ENCODE measurements at regions not wholly inside any gene's neighbourhood (a gene's known extent, or its start where the extent isn't known, plus 50 kb on each side); places are given as distances from the start of the nearest gene placed in this dataset.

- peak; percentile 69 to 89 for DNase-seq (ENCODE audit: low read depth in 1 of 2, low spot score in 1 of 2)
- TF ChIP-seq JUND (IDR thresholded peaks at IDR 0.05; ENCODE audit: low read depth) = no peak
- in situ Hi-C loops (cut with HindIII; ENCODE audit: low pct_unique_long_range_greater_than_20kb, low sequenced_read_pairs) = no loop called here
Observed at GRCh38 chr12:98397323-98398105, 117.9 kb upstream of the TMPO start.

GRCh38 chr12:98399532-98399931 lies 115.9 kb upstream of the TMPO start:
- no peak for DNase-seq (ENCODE audit: low read depth in 1 of 2, low spot score in 1 of 2)
- TF ChIP-seq JUND (IDR thresholded peaks at IDR 0.05; ENCODE audit: low read depth) = no peak
- in situ Hi-C loops (cut with HindIII; ENCODE audit: low pct_unique_long_range_greater_than_20kb, low sequenced_read_pairs) = no loop called here

GRCh38 chr12:98401427-98401826 lies 114.0 kb upstream of the TMPO start:
- no peak for DNase-seq (ENCODE audit: low read depth in 1 of 2, low spot score in 1 of 2)
- in situ Hi-C loops (cut with HindIII; ENCODE audit: low pct_unique_long_range_greater_than_20kb, low sequenced_read_pairs) = no loop called here
- TF ChIP-seq JUND (IDR thresholded peaks at IDR 0.05; ENCODE audit: low read depth) = no peak

- DNase-seq (ENCODE audit: low read depth in 1 of 2, low spot score in 1 of 2) = no peak
- in situ Hi-C loops (cut with HindIII; ENCODE audit: low pct_unique_long_range_greater_than_20kb, low sequenced_read_pairs) = no loop called here
- TF ChIP-seq JUND (IDR thresholded peaks at IDR 0.05; ENCODE audit: low read depth) = no peak
Observed at GRCh38 chr12:98402091-98402490, 113.3 kb upstream of the TMPO start.

- in situ Hi-C loops (cut with HindIII; ENCODE audit: low pct_unique_long_range_greater_than_20kb, low sequenced_read_pairs) = no loop called here
- no peak for TF ChIP-seq JUND (IDR thresholded peaks at IDR 0.05; ENCODE audit: low read depth)
- no peak for DNase-seq (ENCODE audit: low read depth in 1 of 2, low spot score in 1 of 2)
Observed at GRCh38 chr12:98402671-98403070, 112.7 kb upstream of the TMPO start.

GRCh38 chr12:98403385-98403784 lies 112.0 kb upstream of the TMPO start:
- DNase-seq (ENCODE audit: low read depth in 1 of 2, low spot score in 1 of 2) = no peak
- no peak for TF ChIP-seq JUND (IDR thresholded peaks at IDR 0.05; ENCODE audit: low read depth)
- in situ Hi-C loops (cut with HindIII; ENCODE audit: low pct_unique_long_range_greater_than_20kb, low sequenced_read_pairs) = no loop called here

GRCh38 chr12:98403936-98404335 lies 111.5 kb upstream of the TMPO start:
- in situ Hi-C loops (cut with HindIII; ENCODE audit: low pct_unique_long_range_greater_than_20kb, low sequenced_read_pairs) = no loop called here
- TF ChIP-seq JUND (IDR thresholded peaks at IDR 0.05; ENCODE audit: low read depth) = no peak
- no peak for DNase-seq (ENCODE audit: low read depth in 1 of 2, low spot score in 1 of 2)

- DNase-seq (ENCODE audit: low read depth in 1 of 2, low spot score in 1 of 2) = peak in 1 of 2 experiments; percentile 42
- TF ChIP-seq JUND (IDR thresholded peaks at IDR 0.05; ENCODE audit: low read depth) = no peak
- in situ Hi-C loops (cut with HindIII; ENCODE audit: low pct_unique_long_range_greater_than_20kb, low sequenced_read_pairs) = no loop called here
Observed at GRCh38 chr12:98405805-98406366, 109.5 kb upstream of the TMPO start.

GRCh38 chr12:98406378-98406777 lies 109.0 kb upstream of the TMPO start:
- no peak for DNase-seq (ENCODE audit: low read depth in 1 of 2, low spot score in 1 of 2)
- TF ChIP-seq JUND (IDR thresholded peaks at IDR 0.05; ENCODE audit: low read depth) = no peak
- in situ Hi-C loops (cut with HindIII; ENCODE audit: low pct_unique_long_range_greater_than_20kb, low sequenced_read_pairs) = no loop called here

GRCh38 chr12:98408681-98409080 lies 106.7 kb upstream of the TMPO start:
- no peak for TF ChIP-seq JUND (IDR thresholded peaks at IDR 0.05; ENCODE audit: low read depth)
- no peak for DNase-seq (ENCODE audit: low read depth in 1 of 2, low spot score in 1 of 2)
- in situ Hi-C loops (cut with HindIII; ENCODE audit: low pct_unique_long_range_greater_than_20kb, low sequenced_read_pairs) = no loop called here

GRCh38 chr12:98409548-98409947 lies 105.8 kb upstream of the TMPO start:
- DNase-seq (ENCODE audit: low read depth in 1 of 2, low spot score in 1 of 2) = no peak
- in situ Hi-C loops (cut with HindIII; ENCODE audit: low pct_unique_long_range_greater_than_20kb, low sequenced_read_pairs) = no loop called here
- TF ChIP-seq JUND (IDR thresholded peaks at IDR 0.05; ENCODE audit: low read depth) = no peak

GRCh38 chr12:98410356-98410755 lies 105.0 kb upstream of the TMPO start:
- TF ChIP-seq JUND (IDR thresholded peaks at IDR 0.05; ENCODE audit: low read depth) = no peak
- in situ Hi-C loops (cut with HindIII; ENCODE audit: low pct_unique_long_range_greater_than_20kb, low sequenced_read_pairs) = no loop called here
- DNase-seq (ENCODE audit: low read depth in 1 of 2, low spot score in 1 of 2) = no peak

- TF ChIP-seq JUND (IDR thresholded peaks at IDR 0.05; ENCODE audit: low read depth) = no peak
- peak in 1 of 2 experiments; percentile 60 for DNase-seq (ENCODE audit: low read depth in 1 of 2, low spot score in 1 of 2)
- in situ Hi-C loops (cut with HindIII; ENCODE audit: low pct_unique_long_range_greater_than_20kb, low sequenced_read_pairs) = no loop called here
Observed at GRCh38 chr12:98416845-98417244, 98.5 kb upstream of the TMPO start.

Measured in T47D (cell line).